SK-N-MC (cell line): ENCODE measurements at regions not wholly inside any gene's neighbourhood (a gene's known extent, or its start where the extent isn't known, plus 50 kb on each side); places are given as distances from the start of the nearest gene placed in this dataset.

ENCODE experiments used
- EZH2 ChIP-seq: fragments of 200-600 bp; sonication (generic); IDR thresholded peaks from one replicate; pipeline ENCODE4 v1.6.1; 2017; ENCODE audit warnings: antibody characterized with exemption
- POLR2AphosphoS5 ChIP-seq: IDR thresholded peaks from 2 replicates; pipeline ENCODE4 v1.6.1; 2012; ENCODE audit warnings: mild to moderate bottlenecking, low read depth, low read length, borderline replicate concordance

DNA sequence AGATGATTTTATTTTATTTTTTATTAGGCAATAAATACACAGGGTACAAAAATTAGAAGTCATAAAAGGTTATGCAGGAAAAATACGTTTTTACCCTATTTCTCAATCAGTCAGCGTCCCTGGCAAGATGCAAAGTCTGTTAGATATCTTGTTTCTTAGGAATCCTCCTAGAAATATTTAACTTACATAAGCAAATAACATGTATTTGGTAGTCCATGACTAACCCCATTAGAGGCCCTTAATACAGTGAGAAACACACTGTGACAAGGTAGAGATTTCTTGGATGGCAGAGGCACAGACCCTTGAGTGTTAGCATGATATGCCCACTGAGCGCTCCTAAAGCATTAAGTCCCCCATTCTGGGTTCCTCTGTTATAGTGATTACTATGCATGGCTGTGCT, 121.2 kb upstream of the ADAMTSL1 start:
- TF ChIP-seq POLR2AphosphoS5 (no peak), EZH2 (no peak)
